CD4-positive, alpha-beta T cell treated with Interleukin-4 for 4 hours (primary cell): ENCODE measurements at regions not wholly inside any gene's neighbourhood (a gene's known extent, or its start where the extent isn't known, plus 50 kb on each side); places are given as distances from the start of the nearest gene placed in this dataset.

Experiments
- DNase-seq: peaks from one replicate; pipeline ENCODE4 v3.0.0-alpha.2; 2020

DNA sequence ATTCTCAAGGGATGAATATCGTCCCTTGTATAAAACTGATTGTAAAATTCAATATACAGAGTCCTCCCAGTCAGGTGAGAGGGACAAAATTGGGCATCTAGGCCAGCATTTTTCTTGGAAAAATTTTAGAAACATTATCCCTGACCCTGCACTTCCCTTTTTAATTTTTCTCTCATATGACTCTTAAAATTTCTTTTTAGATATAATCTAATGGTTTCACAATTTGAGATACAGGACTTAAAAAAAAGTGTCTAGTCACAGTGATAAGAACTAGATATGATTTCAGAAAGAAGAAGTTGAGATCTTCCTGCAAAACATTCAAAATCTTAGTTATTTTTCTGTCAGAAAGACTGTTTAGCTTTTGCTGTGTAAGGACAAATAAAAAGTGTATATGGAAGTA is 270.8 kb upstream of the PPFIA2 start:
- DNase-seq, result no peak

GRCh38 chr12:82028772-82029171 is 269.6 kb upstream of the PPFIA2 start:
- DNase-seq, result no peak

- no peak for DNase-seq
Measured at GRCh38 chr12:82027612-82028011, 268.5 kb upstream of the PPFIA2 start.

DNA sequence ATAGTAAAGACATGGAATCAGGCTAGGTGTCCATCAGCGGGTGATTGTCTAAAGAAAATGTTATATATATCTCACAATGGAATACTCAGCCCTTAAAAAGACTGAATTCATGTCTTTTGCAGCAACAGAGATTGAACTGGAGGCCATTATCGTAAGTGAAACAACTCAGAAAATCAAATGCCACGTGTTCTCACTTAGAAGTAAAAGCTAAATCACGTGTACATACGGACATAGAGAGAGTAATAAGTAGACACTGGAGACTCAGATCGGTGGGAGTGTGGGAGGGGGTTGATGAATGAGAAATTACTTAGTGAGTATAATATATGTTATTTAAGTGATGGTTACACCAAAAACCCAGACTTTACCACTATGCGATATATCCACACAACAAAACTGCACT is 266.3 kb upstream of the PPFIA2 start:
- no peak for DNase-seq

- DNase-seq, result no peak
Measured at GRCh38 chr12:82019533-82019932, 260.4 kb upstream of the PPFIA2 start.

DNA sequence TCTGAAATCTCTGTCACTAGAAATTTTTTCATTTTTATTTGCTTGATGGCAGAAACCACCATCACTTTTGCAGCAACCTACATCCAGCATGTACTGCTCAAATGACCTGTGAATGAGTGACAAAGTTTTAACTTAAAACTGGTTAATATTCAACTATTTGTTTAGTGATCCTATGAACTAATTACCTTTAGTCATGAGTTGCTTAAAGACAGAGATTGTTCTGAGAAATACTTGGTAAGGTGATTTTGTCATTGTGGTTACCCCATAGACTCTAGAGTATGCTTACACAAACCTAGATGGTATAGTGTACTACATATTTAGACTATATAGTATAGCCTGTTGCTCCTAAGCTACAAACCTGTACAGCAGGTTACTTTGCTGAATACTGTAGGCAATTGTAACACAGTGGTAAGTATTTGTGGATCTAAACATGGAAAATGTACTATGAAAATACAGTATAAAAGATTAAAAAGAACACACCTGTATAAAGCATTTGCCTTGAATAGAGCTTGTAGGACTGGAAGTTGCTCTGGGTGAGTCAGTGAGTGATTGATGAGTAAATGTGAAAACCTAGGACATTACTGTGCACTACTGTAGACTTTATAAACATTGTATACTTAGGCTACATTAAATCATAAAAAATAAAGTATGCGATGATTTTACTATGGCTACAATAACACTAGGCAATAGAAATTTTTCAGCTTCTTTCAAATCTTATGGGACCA is 256.6 kb upstream of the PPFIA2 start:
- no peak for DNase-seq

DNA sequence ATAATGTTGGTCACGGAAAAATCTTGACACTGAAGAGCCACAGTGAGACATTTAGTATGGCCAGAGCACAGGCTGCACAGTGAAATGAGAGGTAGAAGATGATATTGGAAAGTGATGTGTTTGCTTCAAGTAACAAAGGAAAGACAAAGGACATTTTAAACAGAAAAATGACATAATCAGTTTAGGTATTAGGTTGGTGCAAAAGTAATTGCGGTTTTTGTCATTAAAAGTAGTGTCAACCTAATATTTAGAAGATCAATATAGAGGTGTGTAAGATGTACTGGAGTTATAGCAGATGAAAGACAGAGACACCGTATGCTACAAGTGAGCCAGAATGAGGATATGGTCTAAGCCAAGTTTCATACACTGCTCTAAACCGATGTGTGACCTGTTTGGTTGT is 253.0 kb upstream of the PPFIA2 start:
- DNase-seq, result no peak

DNA sequence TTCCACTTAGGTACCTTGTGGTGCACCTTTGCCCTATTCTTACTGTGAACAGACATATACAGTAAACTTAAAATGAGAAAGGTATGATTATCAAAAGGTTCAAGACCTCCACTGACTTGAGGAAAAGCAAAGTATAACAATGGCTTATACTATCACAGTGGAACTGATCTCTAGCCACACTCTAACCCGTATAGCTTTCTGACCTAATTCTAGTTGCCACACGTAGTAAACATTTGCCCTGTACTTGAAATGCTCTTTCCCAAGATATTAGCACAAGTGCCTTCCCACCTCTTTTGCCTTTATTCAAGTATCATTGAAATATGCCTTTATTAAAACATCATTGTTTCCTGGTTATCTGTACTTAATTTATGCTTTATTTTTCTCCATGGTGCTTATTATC is 250.4 kb upstream of the PPFIA2 start:
- no peak for DNase-seq

GRCh38 chr12:82008251-82008650 is 249.1 kb upstream of the PPFIA2 start:
- DNase-seq, result no peak

GRCh38 chr12:81998761-81999378 is 239.7 kb upstream of the PPFIA2 start:
- DNase-seq, result no peak

GRCh38 chr12:81992461-81992860 is 233.3 kb upstream of the PPFIA2 start:
- DNase-seq, result peak; percentile 24

GRCh38 chr12:81991868-81992267 is 232.7 kb upstream of the PPFIA2 start:
- DNase-seq, result no peak

DNA sequence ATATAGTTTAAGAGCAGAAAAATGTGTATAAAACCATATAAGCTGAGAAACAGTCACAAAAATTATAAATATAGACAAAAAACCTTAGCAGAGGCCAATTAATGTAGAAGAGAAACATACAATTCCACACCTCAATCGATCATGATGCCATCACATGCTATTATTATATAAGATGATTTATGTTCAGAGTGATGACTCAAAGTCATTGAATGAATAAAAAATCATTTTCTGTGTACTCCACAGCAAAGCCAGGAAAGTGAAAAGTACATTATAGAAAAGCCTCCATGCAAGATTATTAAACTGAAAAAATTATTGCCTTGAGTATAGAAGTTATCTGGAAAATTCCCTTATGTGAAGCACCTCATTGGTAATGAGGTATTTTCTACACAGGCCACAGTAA is 229.2 kb upstream of the PPFIA2 start:
- DNase-seq, result no peak

DNA sequence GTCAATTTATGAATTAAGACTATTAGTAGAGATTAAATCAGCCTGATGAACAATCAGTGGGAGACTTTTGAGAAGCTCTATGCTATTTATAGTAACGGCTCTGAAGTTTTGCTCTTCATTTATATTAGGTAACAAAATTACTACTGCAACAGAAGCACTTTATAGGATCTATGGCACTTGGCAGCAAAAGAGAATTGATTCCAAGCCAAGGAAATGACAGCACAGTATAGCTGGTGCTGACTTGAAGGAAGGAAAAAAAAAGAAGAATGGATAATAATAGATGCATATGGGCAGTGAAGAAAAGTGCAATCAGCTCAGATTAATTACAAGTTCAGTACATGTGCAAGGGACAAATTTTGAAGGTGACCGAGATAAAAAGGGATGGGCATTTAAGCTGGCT is 228.2 kb upstream of the PPFIA2 start:
- DNase-seq, result no peak

- DNase-seq, result no peak
Measured at GRCh38 chr12:81976661-81977060, 217.5 kb upstream of the PPFIA2 start.

DNA sequence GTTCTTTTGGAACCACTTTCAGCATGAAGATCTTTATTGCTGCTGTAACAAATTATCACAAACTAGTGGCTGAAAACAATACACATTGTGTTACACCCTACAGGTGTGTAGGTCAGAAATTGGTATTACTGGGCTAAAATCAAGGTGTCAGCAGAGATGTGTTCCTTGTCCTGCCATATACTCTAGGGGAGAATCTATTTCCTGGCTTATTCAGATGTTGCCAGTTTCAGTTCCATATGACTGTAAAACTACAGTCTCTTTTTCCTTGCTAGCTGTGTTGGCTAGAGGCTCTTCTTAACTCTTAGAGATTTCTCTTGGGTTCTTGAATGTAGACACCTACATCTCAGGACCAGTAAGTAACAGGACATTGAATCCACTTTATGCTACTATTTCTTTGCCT is 215.6 kb upstream of the PPFIA2 start:
- no peak for DNase-seq

GRCh38 chr12:81968421-81968820 is 209.3 kb upstream of the PPFIA2 start:
- DNase-seq, result no peak

GRCh38 chr12:81963636-81964035 is 204.5 kb upstream of the PPFIA2 start:
- no peak for DNase-seq

DNA sequence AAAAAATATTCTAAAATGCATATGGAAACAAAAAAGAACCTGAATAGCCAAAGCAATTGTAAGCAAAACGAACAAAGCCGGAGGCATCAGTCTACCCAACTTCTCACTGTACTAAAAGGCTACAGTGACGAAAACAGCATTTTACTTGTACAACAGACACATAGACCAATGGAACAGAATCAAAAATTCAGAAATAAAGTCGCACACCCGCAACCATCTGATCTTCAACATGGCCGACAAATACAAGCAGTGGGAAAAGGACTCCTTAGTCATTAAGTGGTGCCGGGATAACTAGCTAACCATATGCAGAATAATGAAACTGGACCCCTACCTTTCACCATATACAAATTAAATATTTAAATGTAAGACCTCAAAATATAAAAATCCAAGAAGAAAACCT is 203.9 kb upstream of the PPFIA2 start:
- DNase-seq, result no peak

DNA sequence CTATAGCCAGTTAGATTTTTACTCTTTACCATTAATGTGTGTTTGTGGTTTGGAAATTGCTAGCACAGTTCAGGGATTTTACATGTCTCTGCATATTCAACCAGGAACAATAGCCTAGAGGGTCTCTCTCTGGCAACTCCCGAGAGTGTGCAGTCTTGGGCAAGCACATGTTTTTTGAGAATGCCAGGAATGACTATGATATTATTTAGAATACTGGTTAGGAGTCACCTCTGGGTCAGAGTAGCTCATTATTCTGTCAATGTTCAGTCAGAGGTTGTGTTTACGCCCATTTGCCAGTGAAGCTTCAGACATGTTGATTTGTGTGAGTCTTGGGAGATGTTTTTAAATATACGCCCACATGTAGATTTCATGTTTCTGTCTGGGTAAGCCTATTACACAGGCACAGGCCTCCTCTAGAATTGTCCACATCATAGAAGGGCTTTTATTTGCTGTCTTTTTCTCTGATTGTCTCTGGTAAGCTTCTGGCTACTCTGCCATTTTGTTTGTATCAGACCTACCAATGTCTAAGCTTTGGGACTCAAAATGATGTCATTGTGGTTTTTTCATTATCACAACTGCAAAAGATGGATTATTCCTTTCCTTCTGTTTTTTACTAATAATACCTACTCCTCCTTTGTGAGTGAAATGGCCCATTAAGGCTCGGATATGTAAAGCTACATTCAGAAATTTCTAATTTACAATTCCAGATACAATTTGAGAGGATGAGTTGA is 203.1 kb upstream of the PPFIA2 start:
- DNase-seq, result no peak

DNA sequence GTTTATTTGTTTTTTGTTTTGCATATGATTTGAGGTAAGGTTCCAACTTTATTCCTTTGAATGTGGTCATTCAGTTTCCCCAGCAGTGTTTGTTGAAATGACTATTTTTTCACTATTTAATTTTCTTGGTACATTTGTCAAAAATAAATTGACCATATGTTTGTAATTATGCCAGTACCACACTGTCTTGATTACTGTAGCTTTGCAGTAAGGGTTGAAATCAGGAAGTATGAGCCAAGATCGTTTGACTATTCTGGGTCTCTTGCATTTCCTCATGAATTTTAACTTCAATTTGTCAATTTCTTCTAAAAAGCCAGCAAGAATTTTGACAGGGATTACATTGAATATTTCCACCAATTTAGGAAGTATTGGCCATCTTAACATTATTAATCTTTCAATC is 199.3 kb upstream of the PPFIA2 start:
- no peak for DNase-seq

GRCh38 chr12:81957631-81958030 is 198.5 kb upstream of the PPFIA2 start:
- DNase-seq, result no peak

- no peak for DNase-seq
Measured at GRCh38 chr12:81956468-81956860, 197.3 kb upstream of the PPFIA2 start.

GRCh38 chr12:81953541-81953940 is 194.4 kb upstream of the PPFIA2 start:
- DNase-seq, result no peak
